HG03565 (cell line): ENCODE measurements at regions not wholly inside any gene's neighbourhood (a gene's known extent, or its start where the extent isn't known, plus 50 kb on each side); places are given as distances from the start of the nearest gene placed in this dataset.

Experiments used
- ATAC-seq: cut with Tn5 transposase; IDR thresholded peaks from one replicate; pipeline ENCODE4 v1.9.1; 2021; ENCODE audit warnings: mild to moderate bottlenecking, moderate library complexity; ENCODE audit not compliant: unreplicated experiment

- no peak for ATAC-seq
Measured at GRCh38 chr5:133696782-133697507, 84.6 kb upstream of the FSTL4 start.

GRCh38 chr5:133696006-133696584 is 83.8 kb upstream of the FSTL4 start:
- no peak for ATAC-seq

- ATAC-seq: no peak
Measured at GRCh38 chr5:133694181-133694831, 82.0 kb upstream of the FSTL4 start.

- no peak for ATAC-seq
Measured at GRCh38 chr5:133691448-133691847, 79.1 kb upstream of the FSTL4 start.

- no peak for ATAC-seq
Measured at GRCh38 chr5:133690746-133691145, 78.4 kb upstream of the FSTL4 start.

GRCh38 chr5:133688391-133688790 is 76.0 kb upstream of the FSTL4 start:
- no peak for ATAC-seq

GRCh38 chr5:133687212-133688061 is 75.1 kb upstream of the FSTL4 start:
- ATAC-seq: no peak

GRCh38 chr5:133686566-133686965 is 74.2 kb upstream of the FSTL4 start:
- ATAC-seq: no peak

GRCh38 chr5:133685402-133686018 is 73.2 kb upstream of the FSTL4 start:
- ATAC-seq: no peak

GRCh38 chr5:133683646-133684596 is 71.6 kb upstream of the FSTL4 start:
- ATAC-seq: no peak

GRCh38 chr5:133682451-133682850 is 70.1 kb upstream of the FSTL4 start:
- no peak for ATAC-seq

- no peak for ATAC-seq
Measured at GRCh38 chr5:133681896-133682295, 69.6 kb upstream of the FSTL4 start.

- ATAC-seq: no peak
Measured at GRCh38 chr5:133680830-133681565, 68.7 kb upstream of the FSTL4 start.

- no peak for ATAC-seq
Measured at GRCh38 chr5:133679534-133679933, 67.2 kb upstream of the FSTL4 start.

GRCh38 chr5:133675376-133676154 is 63.2 kb upstream of the FSTL4 start:
- no peak for ATAC-seq

GRCh38 chr5:133670336-133670735 is 58.0 kb upstream of the FSTL4 start:
- ATAC-seq: no peak

- no peak for ATAC-seq
Measured at GRCh38 chr5:133669472-133669871, 57.1 kb upstream of the FSTL4 start.

GRCh38 chr5:133668458-133668857 is 56.1 kb upstream of the FSTL4 start:
- ATAC-seq: no peak
